GM12878 (cell line): ENCODE measurements at regions not wholly inside any gene's neighbourhood (a gene's known extent, or its start where the extent isn't known, plus 50 kb on each side); places are given as distances from the start of the nearest gene placed in this dataset.

Experiments used
- ATAC-seq: fragments of 200-7000 bp; cut with Tn5 transposase; 3 replicates; pipeline ENCODE4 v1.9.1; 2020; ENCODE audit warnings: mild to moderate bottlenecking, moderate library complexity
- BruUV-seq: library from RNA; stranded (reverse); fragments of 400-500 nt; replicated peaks from 2 replicates; lab custom pipeline; 2021; lab: Mats Ljungman, UMichigan
- CTCF ChIA-PET: fragments of 300-600 bp; sonication (Branson Sonifier 250); formaldehyde crosslinking; extraction: SDS; loops from one replicate; lab custom pipeline; 2021; ENCODE audit warnings: inconsistent platforms; lab: Yijun Ruan, JAX
- POLR2A ChIA-PET: fragments of 350-600 bp; formaldehyde crosslinking; extraction: SDS; loops from one replicate; lab custom pipeline; 2021; ENCODE audit warnings: inconsistent platforms; lab: Charles Lee
- RAD21 ChIA-PET: fragments of 300-600 bp; sonication (Branson Sonifier 250); formaldehyde crosslinking; loops from one replicate; lab custom pipeline; 2023; ENCODE audit warnings: antibody characterized with exemption; ENCODE audit not compliant: unreplicated experiment; lab: Charles Lee
- SMC1A ChIA-PET: fragments of 300-600 bp; sonication (Branson Sonifier 250); formaldehyde crosslinking; loops from one replicate; lab custom pipeline; 2023; ENCODE audit not compliant: unreplicated experiment, uncharacterized antibody; lab: Charles Lee
- DNase-seq: peaks from one replicate; pipeline ENCODE4 v3.0.0-alpha.2; 2011; ENCODE audit warnings: low read depth, low spot score
- FAIRE-seq: peaks from 3 replicates; lab custom pipeline; 2011; peaks lifted over from hg19 to GRCh38; lab: Jason Lieb, UNC
- H2AFZ ChIP-seq: 2 replicates; pipeline ENCODE4 v1.6.0; 2011; ENCODE audit warnings: low read depth, low read length, control low read depth; ENCODE audit not compliant: control insufficient read depth
- H3K27ac ChIP-seq: 2 replicates; pipeline ENCODE4 v1.5.1; 2011; ENCODE audit warnings: control low read depth; ENCODE audit not compliant: control insufficient read depth, insufficient read depth
- H3K27me3 ChIP-seq, 2 experiments: replicated peaks in 1 of 2; 2 replicates each; pipeline versions ENCODE4 v1.6.0 to v1.6.1; 2011; ENCODE audit warnings: low read length in 1 of 2; ENCODE audit not compliant: control insufficient read depth in 2 of 2, insufficient read depth in 2 of 2
- H3K36me3 ChIP-seq, 2 experiments: 2 replicates each; pipeline ENCODE4 v1.5.1; 2011; ENCODE audit warnings: low read length in 1 of 2; ENCODE audit not compliant: control insufficient read depth in 2 of 2, insufficient read depth in 2 of 2
- H3K4me1 ChIP-seq: 2 replicates; pipeline ENCODE4 v1.6.1; 2011; ENCODE audit warnings: mild to moderate bottlenecking, low read length, moderate library complexity, mixed read lengths; ENCODE audit not compliant: control insufficient read depth, insufficient read depth
- H3K4me2 ChIP-seq: 2 replicates; pipeline ENCODE4 v1.6.0; 2011; ENCODE audit warnings: control low read depth; ENCODE audit not compliant: control insufficient read depth, insufficient read depth
- H3K4me3 ChIP-seq: fragments of 200-600 bp; sonication (generic); 2 replicates; pipeline ENCODE4 v1.5.1; 2016
- H3K79me2 ChIP-seq: 2 replicates; pipeline ENCODE4 v1.6.0; 2011; ENCODE audit warnings: low read length; ENCODE audit not compliant: control insufficient read depth, insufficient read depth
- H3K9ac ChIP-seq: 2 replicates; pipeline ENCODE4 v1.8.0; 2011; ENCODE audit warnings: low read length, control low read depth, mixed read lengths; ENCODE audit not compliant: control insufficient read depth, insufficient read depth
- H3K9me3 ChIP-seq: replicated peaks from 3 replicates; pipeline ENCODE4 v1.5.1; 2011; ENCODE audit warnings: mild to moderate bottlenecking, low read length; ENCODE audit not compliant: control insufficient read depth, insufficient read depth
- H4K20me1 ChIP-seq: 2 replicates; pipeline ENCODE4 v1.6.0; 2011; ENCODE audit not compliant: control insufficient read depth, insufficient read depth
- CHD2 ChIP-seq: IDR thresholded peaks from 2 replicates; pipeline ENCODE4 v1.6.1; 2011; ENCODE audit warnings: low read depth, low read length, improper control_type of control experiment, borderline replicate concordance
- CHD4 ChIP-seq: fragments of 200-600 bp; sonication (generic); IDR thresholded peaks from 2 replicates; pipeline ENCODE4 v1.6.1; 2016; ENCODE audit warnings: mild to moderate bottlenecking
- ESRRA ChIP-seq: IDR thresholded peaks from 2 replicates; pipeline ENCODE4 v1.6.1; 2012; ENCODE audit warnings: mild to moderate bottlenecking, low read length, improper control_type of control experiment
- IRF4 ChIP-seq: IDR thresholded peaks from 2 replicates; pipeline ENCODE4 v1.6.1; 2011; ENCODE audit warnings: low read depth, low read length
- NFIC ChIP-seq: IDR thresholded peaks from 2 replicates; pipeline ENCODE4 v1.6.1; 2012; ENCODE audit warnings: low read depth, mild to moderate bottlenecking, inconsistent platforms, low read length, moderate library complexity
- NR2C1 ChIP-seq: fragments of 450-650 bp; IDR thresholded peaks from 2 replicates; pipeline ENCODE4 v1.6.1; 2017; ENCODE audit warnings: antibody characterized with exemption, mild to moderate bottlenecking, moderate library complexity
- NRF1 ChIP-seq: conservative IDR thresholded peaks from 2 replicates; pipeline ENCODE4 v1.6.1; 2011; ENCODE audit warnings: mild to moderate bottlenecking, low read depth, low read length, improper control_type of control experiment
- PML ChIP-seq: IDR thresholded peaks from 2 replicates; pipeline ENCODE4 v1.6.1; 2012; ENCODE audit warnings: low read length, inconsistent platforms
- POU2F2 ChIP-seq: IDR thresholded peaks from 3 replicates; pipeline ENCODE4 v1.6.1; 2011; ENCODE audit warnings: low read depth, mild to moderate bottlenecking, low read length, borderline replicate concordance
- RAD21 ChIP-seq: IDR thresholded peaks from 2 replicates; pipeline ENCODE4 v1.6.1; 2011; ENCODE audit warnings: mild to moderate bottlenecking, low read depth, low read length, moderate library complexity; ENCODE audit not compliant: insufficient read depth
- SMC3 ChIP-seq: IDR thresholded peaks from 2 replicates; pipeline ENCODE4 v1.6.1; 2011; ENCODE audit warnings: low read length, improper control_type of control experiment, borderline replicate concordance
- SPI1 ChIP-seq: IDR thresholded peaks from 2 replicates; pipeline ENCODE4 v1.6.1; 2011; ENCODE audit warnings: low read depth, mild to moderate bottlenecking, low read length, moderate library complexity, borderline replicate concordance; ENCODE audit not compliant: insufficient read depth
- SREBF2 ChIP-seq: IDR thresholded peaks from 2 replicates; pipeline ENCODE4 v1.6.1; 2012; ENCODE audit warnings: mild to moderate bottlenecking, low read length
- STAT3 ChIP-seq: IDR thresholded peaks from 2 replicates; pipeline ENCODE4 v1.6.1; 2011; ENCODE audit warnings: low read depth, low read length, improper control_type of control experiment
- ZNF217 ChIP-seq: fragments of 450-650 bp; IDR thresholded peaks from 2 replicates; pipeline ENCODE4 v1.6.1; 2017; ENCODE audit warnings: antibody characterized with exemption, mild to moderate bottlenecking
- ZSCAN29 ChIP-seq: fragments of 450-650 bp; IDR thresholded peaks from 2 replicates; pipeline ENCODE4 v1.6.1; 2017; ENCODE audit warnings: mild to moderate bottlenecking, moderate library complexity
- WGBS: methylation state at CpG from one replicate; pipeline ENCODE4 v1.1.6; 2016; ENCODE audit warnings: low lambda C conversion rate; ENCODE audit not compliant: insufficient replicate concordance, insufficient coverage; ENCODE audit errors: missing lambda C conversion rate; 5-methylcytosine and 5-hydroxymethylcytosine counted together
- in situ Hi-C: fragments of 300-500 bp; cut with MboI; formaldehyde crosslinking; loops from 9 replicates; pipeline ENCODE4 v1.14.3; 2018; ENCODE audit warnings: mixed read lengths
- intact Hi-C: fragments of 100-400 bp; cut with micrococcal nuclease; formaldehyde crosslinking; loops from one replicate; pipeline ENCODE4 v1.14.2; 2022; ENCODE audit not compliant: unreplicated experiment

DNA sequence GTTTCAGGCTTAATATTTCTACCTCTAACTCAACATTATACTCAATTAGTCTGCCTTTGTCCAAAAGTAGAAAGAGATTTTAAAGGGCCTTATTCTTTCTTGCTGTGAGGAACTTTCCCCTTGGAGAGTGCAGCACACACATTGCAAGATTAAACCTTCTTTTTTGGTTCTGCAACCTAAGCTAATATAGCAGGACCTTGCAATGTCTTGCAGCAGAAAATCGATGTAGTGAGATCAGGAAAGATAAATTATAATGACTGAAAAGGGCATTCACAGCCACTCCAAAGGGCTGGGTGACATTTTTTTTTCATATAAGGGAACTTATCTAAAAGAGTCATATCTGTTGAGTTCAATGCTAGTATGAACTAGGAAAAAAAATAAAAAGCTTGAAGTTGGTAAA lies 422.7 kb upstream of the ADAMTS16 start:
- DNase-seq (no peak), ATAC-seq (no peak), FAIRE-seq (no peak)
- Histone ChIP-seq H3K4me3 (no peak overlapping the region), H3K36me3 (no peaks in the 10 kb centered on the region), H3K4me2 (no peak overlapping the region), H3K79me2 (no peaks in the 10 kb centered on the region), H3K9me3 (no peaks in the 10 kb centered on the region; the same call in 2 of the 3 replicates), H4K20me1 (no peaks in the 10 kb centered on the region), H3K27ac (no peak overlapping the region), H3K27me3 (no peaks in the 10 kb centered on the region), H3K9ac (no peak overlapping the region), H2AFZ (no peak overlapping the region), H3K4me1 (no peaks in the 10 kb centered on the region)
- in situ Hi-C loops (no loop called here), intact Hi-C loops (no loop called here)
- WGBS: 0% methylated on average over 1 of the region's 1 CpG
- CTCF ChIA-PET: no interaction called here
- TF ChIP-seq NR2C1 (no peak), STAT3 (no peak), SPI1 (no peak), CHD4 (no peak), NRF1 (no peak), SREBF2 (no peak), NFIC (no peak), ESRRA (no peak), RAD21 (no peak), ZNF217 (no peak), CHD2 (no peak), PML (no peak), ZSCAN29 (no peak), SMC3 (no peak), IRF4 (no peak), POU2F2 (no peak)
- RAD21 ChIA-PET: no interaction called here
- POLR2A ChIA-PET: no interaction called here
- SMC1A ChIA-PET: no interaction called here
- BruUV-seq: no TSS peak
